HG02798 (cell line): ENCODE measurements at regions not wholly inside any gene's neighbourhood (a gene's known extent, or its start where the extent isn't known, plus 50 kb on each side); places are given as distances from the start of the nearest gene placed in this dataset.
"Not testable (repeated sequence)": the region's sequence is repeated elsewhere in the genome, so short reads cannot be mapped to it uniquely, and the experiment has no call there.

Experiments used
- ATAC-seq: cut with Tn5 transposase; IDR thresholded peaks from one replicate; pipeline ENCODE4 v1.9.1; 2021; ENCODE audit warnings: mild to moderate bottlenecking; ENCODE audit not compliant: unreplicated experiment, poor library complexity

- ATAC-seq: not testable (repeated sequence)
These were observed 74.4 kb upstream of the RTN4 start for GRCh38 chr2:55124682-55125081.

DNA sequence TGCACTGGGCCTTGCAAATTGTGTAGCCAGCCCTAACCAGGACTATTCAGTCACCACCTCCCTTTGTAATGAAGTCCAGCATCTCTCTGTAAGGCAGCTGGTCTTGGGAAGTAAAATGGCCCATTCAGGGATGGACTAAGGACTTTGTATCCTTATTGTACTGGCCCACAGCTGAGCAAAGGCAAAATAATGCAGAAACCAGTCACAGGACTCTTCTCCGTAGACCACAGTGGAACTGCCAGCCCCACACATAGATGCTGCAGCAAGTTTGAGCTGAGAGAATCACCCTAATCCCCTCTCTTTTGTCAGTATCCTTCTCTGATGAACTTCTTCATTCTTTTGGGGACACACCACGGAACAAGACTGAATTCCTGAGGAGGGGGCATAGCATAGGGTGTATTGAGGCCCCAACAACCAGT is 73.6 kb upstream of the RTN4 start:
- no peak for ATAC-seq

GRCh38 chr2:55120634-55121359 is 70.5 kb upstream of the RTN4 start:
- no peak for ATAC-seq

DNA sequence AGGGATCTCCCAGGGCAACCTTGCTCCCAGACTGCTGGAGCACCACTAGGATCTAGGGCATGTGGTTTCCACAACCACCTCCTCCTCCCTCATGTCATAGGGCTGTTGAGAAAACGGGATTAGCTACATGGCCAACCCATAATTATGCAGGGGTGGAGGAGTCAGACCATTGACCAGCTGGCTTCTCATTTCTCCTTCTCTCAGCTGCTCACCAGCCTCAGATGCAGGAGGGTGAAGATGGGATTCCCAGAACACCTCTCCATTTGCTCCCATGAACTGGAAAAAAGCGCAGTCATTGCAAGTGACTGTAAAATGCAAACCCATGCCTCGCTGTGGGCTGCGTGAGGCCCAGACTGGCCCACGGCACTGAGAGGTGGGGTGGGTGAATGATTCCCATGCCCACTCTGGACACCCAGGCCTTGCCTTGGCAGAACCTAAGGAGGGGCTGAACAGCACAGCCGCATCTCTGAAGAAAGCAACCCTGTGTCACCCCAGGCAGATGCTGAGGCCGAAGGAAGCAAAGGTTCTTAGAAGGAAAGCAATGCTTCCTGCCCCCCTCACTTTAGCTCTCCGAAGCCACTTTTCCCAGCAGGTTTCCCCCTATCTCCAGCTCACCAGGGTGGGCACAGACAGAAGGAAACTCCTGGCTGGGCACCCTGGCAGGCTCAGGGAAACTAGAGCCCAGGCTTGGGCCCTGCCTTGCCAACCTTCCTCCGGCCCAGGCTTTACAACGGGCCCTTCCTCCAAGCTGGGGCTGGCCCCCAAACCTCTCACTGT is 69.6 kb upstream of the RTN4 start:
- ATAC-seq: no peak

- peak; percentile 35 for ATAC-seq
These were observed 68.4 kb upstream of the RTN4 start for GRCh38 chr2:55118643-55119083.

DNA sequence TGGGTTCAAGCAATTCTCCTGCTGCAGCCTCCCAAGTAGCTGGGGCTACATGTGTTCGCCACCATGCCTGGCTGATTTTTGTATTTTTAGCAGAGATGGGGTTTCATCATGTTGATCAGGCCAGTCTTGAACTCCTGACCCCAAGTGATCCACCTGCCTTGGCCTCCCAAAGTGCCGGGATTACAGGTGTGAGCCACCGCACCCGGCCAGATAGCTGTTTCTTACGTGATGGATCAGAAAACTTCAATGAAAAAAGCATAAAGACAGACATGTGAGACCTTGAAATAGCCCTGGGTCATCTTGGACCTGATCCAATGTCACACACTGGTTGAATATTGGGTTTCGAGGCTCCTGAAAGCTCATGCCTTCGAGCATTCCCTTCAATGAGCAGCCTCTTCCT is 66.7 kb upstream of the RTN4 start:
- ATAC-seq: no peak

DNA sequence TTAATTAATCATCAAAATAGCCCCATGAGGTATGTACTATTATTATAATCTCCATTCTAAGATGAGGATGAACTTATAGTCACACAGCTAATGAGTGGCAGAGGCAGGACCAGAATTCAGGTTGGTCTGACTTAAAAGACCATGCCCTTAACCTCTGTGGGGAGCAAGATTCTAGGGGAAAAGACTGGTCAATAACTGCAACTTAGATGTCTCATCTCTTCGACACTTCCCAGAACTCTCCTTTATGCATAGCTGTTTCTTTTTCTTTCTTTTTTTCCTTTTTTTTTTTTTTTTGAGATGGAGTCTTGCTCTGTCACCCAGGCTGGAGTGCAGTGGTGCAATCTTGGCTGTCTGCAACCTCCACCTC is 66.3 kb upstream of the RTN4 start:
- no peak for ATAC-seq

DNA sequence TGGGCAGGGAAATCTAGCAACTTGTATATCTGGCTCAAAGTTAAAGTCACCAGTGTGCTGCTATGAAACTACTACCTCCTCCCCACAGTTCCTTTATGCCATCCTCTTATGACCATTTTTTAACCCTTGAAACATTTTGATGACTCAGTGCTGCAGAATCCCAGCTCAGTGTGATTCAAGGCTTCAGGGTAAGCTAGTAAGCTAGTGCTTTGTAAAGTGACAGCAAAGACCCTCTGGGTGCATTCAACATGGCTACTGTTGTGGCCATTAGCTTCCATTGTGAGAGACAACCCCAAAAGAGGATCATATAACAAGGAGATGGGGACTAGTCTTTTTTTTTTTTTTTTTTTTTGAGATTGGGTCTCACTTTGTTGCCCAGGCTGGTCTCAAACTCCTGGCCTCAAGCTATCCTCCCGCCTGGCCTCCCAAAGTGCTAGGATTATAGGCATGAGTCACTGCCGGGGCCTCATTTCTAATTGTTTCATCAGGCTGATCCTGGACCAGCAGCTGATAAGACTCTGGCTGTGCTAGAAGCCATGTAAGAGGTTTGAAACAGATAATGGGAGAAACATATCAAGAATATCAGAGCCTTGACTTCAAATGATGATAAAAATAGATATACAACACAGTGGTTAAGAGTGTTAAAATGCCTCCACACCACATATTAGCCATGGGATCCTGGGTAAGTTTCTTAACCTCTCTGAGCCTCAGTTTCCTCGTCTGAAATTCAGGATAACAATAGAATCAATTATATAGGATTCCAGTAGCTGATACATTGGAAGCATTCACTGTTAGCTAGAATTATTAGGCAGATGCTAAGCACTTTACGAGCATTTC is 65.7 kb upstream of the RTN4 start:
- no peak for ATAC-seq

DNA sequence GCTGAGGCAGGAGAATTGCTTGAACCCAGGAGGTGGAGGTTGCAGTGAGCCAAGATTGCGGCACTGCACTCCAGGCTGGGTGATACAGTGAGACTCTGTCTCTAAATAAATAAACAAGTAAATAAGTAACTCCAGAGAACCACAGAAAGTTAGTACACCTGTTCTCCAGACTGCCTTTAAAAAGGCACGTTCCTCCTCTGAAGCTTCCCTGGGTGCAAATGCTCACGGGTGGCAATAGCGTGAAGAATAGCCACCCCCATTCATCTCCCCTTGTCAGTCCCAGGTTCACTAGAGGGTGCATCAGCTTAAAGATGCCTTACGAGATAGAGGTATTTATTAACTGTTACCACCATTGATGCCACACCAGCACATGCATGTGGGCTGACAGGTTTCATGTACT is 64.3 kb upstream of the RTN4 start:
- ATAC-seq: no peak

- ATAC-seq: no peak
These were observed 63.8 kb upstream of the RTN4 start for GRCh38 chr2:55114082-55114481.

- ATAC-seq: no peak
These were observed 62.2 kb upstream of the RTN4 start for GRCh38 chr2:55112229-55113031.

DNA sequence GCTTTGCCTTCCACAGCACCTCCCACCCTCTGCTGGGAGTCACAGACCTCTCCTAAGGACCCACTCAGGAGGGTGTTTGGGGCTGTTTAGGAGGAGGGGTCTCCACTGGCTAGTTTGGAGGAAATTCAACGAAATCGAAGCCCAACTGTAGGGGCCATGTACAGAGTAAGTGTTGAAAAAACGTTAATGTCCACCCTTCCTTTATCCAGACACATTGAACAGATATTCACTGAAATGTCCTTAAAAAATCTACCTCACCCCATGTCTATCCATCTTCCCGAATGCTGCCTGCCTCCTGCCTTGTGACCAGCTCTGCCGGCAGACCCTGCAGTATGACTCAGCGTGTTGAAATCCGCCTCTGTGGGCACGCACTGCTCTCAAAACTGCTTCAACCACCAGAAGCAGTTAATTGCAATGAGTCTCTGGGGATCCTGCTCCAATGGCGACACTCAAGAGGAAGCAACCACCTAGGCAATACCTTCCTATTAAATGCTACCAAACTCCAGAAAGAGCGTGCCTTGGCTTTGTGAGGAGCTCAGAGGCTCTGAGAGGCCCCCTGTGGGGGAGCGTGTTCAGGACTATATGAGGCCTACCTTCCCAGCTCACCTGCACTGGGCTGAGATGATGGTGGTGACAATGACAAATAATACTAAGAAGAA is 61.4 kb upstream of the RTN4 start:
- no peak for ATAC-seq

DNA sequence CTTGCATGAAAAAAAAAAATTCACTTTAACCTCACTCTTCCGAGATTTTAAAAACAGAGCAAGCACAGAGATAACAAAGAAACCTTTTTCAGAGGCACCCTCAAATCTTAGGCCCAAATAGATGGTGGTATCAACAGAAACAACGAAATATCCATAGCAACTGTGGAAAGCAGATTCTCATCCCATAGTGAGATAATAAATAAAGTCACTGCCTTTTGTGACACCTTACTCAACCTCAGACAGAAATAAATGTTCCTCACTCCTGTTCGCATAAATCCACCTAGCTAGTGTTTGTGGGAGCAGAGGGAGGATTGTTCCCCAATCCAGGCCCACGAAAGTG is 60.9 kb upstream of the RTN4 start:
- no peak for ATAC-seq

DNA sequence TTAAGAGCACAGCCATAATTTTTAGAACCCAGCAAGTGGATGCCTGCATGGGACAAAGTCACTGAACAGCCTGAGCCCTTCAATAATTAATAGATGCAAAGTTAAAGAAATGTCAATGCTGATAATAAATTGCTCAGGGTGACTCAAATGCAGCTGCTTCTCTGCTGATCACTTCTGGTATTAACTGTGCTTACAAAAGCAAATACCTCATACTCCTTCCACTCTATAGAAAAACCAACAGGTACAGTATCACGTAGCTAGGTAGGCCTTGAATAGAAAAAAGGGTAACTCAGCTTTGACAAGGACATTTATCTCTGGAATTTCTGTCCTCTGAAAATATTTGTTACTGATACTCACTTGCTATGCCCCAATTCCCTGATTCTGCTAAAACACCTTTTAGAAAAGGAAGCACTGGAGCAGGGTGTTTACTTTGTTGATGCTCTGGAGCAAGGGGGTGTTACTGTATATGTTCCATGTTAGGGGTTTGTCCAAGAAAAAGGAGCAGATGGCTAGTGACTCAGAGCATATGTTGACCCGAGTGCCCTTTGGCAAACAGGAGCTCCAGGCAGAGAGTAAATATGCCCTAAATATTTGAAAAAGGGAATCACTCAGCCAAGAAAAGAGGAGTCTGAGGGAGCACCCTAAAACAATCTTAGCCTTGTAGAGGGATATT is 59.1 kb upstream of the RTN4 start:
- no peak for ATAC-seq

DNA sequence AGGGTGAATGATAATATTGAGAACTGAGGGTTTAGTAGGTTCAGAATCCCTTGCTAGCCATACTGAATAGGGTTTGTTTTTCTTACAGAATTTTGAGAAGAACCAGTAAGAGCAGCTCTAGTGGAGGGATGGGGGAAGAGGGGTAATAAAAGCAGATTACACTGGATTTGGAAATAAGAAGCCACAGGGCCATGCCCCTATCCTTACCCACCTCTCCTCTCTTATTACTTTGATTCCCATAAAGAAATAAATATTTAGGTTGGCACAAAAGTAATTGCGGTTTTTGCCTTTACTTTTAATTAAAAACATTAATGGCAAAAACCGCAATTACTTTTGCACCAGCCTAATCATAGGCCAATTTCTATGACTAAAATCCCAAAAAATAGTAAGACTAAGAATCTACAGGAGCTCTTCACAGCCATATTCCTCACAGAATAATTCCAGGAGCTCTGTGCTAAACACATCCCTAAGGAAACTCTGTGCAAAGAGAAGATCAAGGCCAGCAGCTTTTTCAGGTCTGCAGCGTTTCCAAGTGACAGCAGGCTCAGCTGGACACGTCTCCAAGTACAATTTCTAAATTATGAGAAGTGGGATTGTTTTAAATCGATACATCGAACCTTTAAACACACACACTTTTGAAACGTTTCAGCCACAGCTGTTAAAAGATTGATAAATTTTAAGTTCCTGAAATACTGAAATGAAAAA is 58.4 kb upstream of the RTN4 start:
- no peak for ATAC-seq

DNA sequence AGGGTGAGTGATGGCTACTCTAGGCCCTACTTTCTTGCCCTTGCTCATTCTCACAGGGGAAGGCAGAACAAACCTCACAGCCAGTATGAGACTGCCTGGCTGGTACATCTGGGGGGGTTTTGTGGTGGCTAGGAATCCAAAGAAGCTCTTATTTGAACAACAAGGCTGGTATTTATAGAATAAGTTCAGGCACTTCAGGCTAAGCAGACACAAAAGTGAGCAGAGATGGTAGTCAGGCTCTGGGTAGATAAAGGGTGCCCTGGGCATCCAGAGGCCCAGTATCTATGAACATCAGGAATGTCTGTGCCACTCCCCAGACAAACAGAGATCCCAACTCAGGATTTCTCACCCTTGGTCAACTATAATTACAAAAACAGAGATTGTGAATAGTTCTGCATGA is 57.2 kb upstream of the RTN4 start:
- ATAC-seq: no peak

DNA sequence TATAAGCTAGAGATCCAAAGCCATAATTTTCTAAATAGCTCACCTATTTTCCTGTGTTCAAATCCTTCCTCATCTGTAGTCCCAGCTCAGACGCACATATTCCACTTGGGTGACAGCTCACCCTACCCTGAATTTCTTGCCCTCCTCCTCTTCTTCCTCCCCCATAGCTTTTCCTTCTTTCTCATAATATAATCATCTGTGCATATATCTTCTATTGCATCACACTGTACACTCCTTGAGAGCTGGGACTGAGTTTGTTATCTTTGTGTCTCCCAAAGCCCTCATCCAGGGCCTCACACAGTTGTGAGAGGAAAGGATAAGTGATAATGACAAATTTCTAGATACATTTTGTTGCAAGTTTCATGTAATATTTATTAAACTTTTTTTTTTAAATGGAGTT is 55.9 kb upstream of the RTN4 start:
- no peak for ATAC-seq

DNA sequence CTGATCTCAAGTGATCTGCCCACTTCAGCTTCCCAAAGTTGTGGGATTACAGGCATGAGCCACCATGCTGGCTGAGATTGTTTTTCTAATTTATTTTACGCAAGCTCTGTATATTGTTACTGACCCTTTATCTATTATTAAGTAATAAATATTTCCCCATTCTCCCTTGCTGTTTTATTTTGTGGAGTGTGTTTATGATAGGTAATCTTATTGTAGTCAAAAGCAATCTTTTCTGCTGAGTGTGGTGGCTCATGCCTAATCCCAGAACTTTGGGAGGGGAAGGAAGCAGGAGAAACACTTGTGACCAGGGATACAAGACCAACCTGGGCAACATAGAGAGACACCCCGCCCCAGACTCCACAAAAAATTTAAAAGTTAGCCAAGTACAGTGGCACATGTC is 55.2 kb upstream of the RTN4 start:
- no peak for ATAC-seq

DNA sequence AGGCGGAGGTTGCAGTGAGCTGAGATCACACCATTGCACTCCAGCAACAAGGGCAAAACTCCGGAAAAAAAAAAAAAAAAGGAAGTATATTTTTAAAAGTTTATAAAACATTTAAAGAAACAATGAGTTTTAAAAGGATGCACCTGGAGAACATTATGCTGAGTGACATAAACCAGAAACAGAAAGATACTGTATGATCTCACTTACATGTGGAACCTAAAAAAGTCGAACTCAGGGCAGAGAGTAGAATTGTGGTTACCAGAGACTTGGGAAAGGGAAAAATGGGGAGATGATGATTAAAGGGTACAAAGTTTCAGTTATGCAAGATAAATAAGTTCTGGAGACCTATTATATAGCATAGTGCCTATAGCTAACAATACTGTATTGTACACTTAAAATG is 52.8 kb upstream of the RTN4 start:
- ATAC-seq: no peak
